Gastrocnemius medialis (tissue), 4 donors: ENCODE measurements at regions not wholly inside any gene's neighbourhood (a gene's known extent, or its start where the extent isn't known, plus 50 kb on each side); places are given as distances from the start of the nearest gene placed in this dataset.

Source experiments
- ATAC-seq, 2 donors: fragments of 150-250 bp; one replicate each; pipeline ENCODE4 v1.9.1; 2016
- DNase-seq, 2 donors: peaks; one replicate each; pipeline ENCODE4 v3.0.0-alpha.2; 2019
- H3K27ac ChIP-seq, 4 donors: fragments of 200-600 bp; sonication (generic); 1 replicate in 1 of 4; 2 replicates in 3 of 4; pipeline ENCODE4 v1.5.1; 2016 to 2018; ENCODE audit warnings: mild to moderate bottlenecking in 2 of 4, moderate library complexity in 1 of 4
- H3K27me3 ChIP-seq, 3 donors: fragments of 200-600 bp; sonication (generic) in 2 of 3; 1 replicate in 1 of 3; 2 replicates in 2 of 3; pipeline versions ENCODE4 v1.5.1 to v1.6.0; 2016 to 2019; ENCODE audit warnings: mild to moderate bottlenecking in 1 of 3, moderate library complexity in 1 of 3
- H3K36me3 ChIP-seq, 2 donors: fragments of 200-600 bp; sonication (generic) in 1 of 2; one replicate each; pipeline ENCODE4 v1.5.1; 2017 to 2018
- H3K4me1 ChIP-seq, 2 donors: fragments of 200-600 bp; sonication (generic) in 1 of 2; one replicate each; pipeline ENCODE4 v1.5.1; 2016 to 2017; ENCODE audit warnings: mild to moderate bottlenecking in 2 of 2
- H3K4me3 ChIP-seq, 4 donors: fragments of 200-600 bp; sonication (generic) in 3 of 4; 1 replicate in 1 of 4; 2 replicates in 3 of 4; pipeline ENCODE4 v1.5.1; 2016 to 2019; ENCODE audit warnings: mild to moderate bottlenecking in 2 of 4
- H3K9me3 ChIP-seq, 3 donors: fragments of 200-600 bp; sonication (generic) in 2 of 3; 1 replicate in 1 of 3; 2 replicates in 2 of 3; pipeline ENCODE4 v1.5.1; 2016 to 2019
- CTCF ChIP-seq, 5 experiments: fragments of 450-650 bp in 3 of 5; fragments of 200-600 bp in 2 of 5; sonication (generic) in 2 of 5; IDR thresholded peaks in 4 of 5; conservative IDR thresholded peaks in 1 of 5; 1 replicate in 4 of 5; 2 replicates in 1 of 5; pipeline ENCODE4 v1.5.1; 2016 to 2019; ENCODE audit warnings: antibody characterized with exemption in 5 of 5, mild to moderate bottlenecking in 3 of 5, moderate library complexity in 3 of 5
- POLR2A ChIP-seq, 2 donors: fragments of 450-650 bp; IDR thresholded peaks; one replicate each; pipeline ENCODE4 v1.6.1; 2017; ENCODE audit warnings: antibody characterized with exemption in 2 of 2, mild to moderate bottlenecking in 2 of 2, moderate library complexity in 2 of 2
- in situ Hi-C, 4 donors: fragments of 200-750 bp; cut with MboI; loops; one replicate each; pipeline versions ENCODE4 v1.15.0 to v1.8.0; 2017; ENCODE audit warnings: low sequenced_read_pairs in 4 of 4
- intact Hi-C: fragments of 100-400 bp; cut with DNase I; formaldehyde crosslinking; loops from one replicate; pipeline ENCODE4 v1.15.1; 2023; ENCODE audit warnings: low total_unique reads

DNA sequence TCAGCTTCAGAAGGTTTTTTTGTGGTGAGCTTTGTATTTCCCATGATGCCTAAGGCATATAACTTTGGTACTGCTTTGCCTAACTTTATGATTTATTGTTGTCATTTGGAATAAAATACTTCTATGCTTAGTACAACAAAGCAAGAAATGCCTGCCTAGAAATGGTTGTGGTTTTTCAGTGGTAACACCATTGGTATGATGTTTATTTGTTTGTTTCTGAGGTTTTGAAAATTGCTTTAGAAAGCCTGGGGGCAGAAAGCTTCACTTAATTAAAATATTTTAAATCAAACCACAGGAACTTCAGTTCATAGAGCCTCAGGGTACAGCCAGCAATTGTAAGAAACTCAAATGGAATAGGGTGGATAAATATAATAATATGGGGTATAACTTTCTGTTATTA lies 351.2 kb upstream of the MAP3K7 start:
- no peaks in the 10 kb centered on the region for H3K4me1 ChIP-seq
- no peaks in the 10 kb centered on the region for H3K9me3 ChIP-seq
- TF ChIP-seq CTCF (IDR thresholded peaks at IDR 0.05 in 4 of 5, conservative IDR thresholded peaks at IDR 0.05 in 1 of 5) = no peak
- TF ChIP-seq POLR2A (IDR thresholded peaks at IDR 0.05) = no peak
- no peak for DNase-seq
- H3K4me3 ChIP-seq = no peak overlapping the region
- no peaks in the 10 kb centered on the region for H3K36me3 ChIP-seq
- H3K27me3 ChIP-seq = no peaks in the 10 kb centered on the region
- ATAC-seq = no peak
- no peak overlapping the region for H3K27ac ChIP-seq
- in situ Hi-C loops (no loop called here), intact Hi-C loops (no loop called here)

GRCh38 chr6:90936286-90936685 lies 349.4 kb upstream of the MAP3K7 start:
- intact Hi-C loops (no loop called here), in situ Hi-C loops (no loop called here)
- no peak for TF ChIP-seq POLR2A (IDR thresholded peaks at IDR 0.05)
- no peak for TF ChIP-seq CTCF (IDR thresholded peaks at IDR 0.05 in 4 of 5, conservative IDR thresholded peaks at IDR 0.05 in 1 of 5)
- H3K4me1 ChIP-seq = no peaks in the 10 kb centered on the region
- H3K36me3 ChIP-seq = no peaks in the 10 kb centered on the region
- H3K4me3 ChIP-seq = no peak overlapping the region
- no peaks in the 10 kb centered on the region for H3K9me3 ChIP-seq
- no peak overlapping the region for H3K27ac ChIP-seq
- ATAC-seq (no peak), DNase-seq (no peak)
- no peaks in the 10 kb centered on the region for H3K27me3 ChIP-seq

DNA sequence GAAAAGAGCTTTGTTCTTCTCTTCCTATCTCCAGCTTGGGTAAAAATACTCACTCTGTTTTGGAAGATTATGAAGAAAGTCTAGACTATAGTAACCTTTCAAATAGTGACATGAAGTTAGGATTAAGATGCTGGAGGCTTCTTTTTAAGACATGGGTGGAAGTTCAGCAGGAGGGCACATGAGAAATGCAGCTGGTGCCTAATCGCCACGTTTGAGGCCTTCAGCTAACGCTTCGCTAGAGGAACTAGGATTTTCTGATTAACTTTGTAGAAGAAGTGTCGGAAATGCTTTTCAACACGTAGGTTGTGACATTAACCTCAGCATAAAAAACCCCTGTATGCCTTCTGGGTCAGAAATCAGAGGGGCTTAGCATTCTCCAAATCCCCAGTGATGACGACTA lies 348.1 kb upstream of the MAP3K7 start:
- ATAC-seq (no peak), DNase-seq (no peak)
- H3K4me1 ChIP-seq = no peaks in the 10 kb centered on the region
- no peaks in the 10 kb centered on the region for H3K36me3 ChIP-seq
- intact Hi-C loops = no loop called here
- no peaks in the 10 kb centered on the region for H3K9me3 ChIP-seq
- no peak overlapping the region for H3K4me3 ChIP-seq
- no peaks in the 10 kb centered on the region for H3K27me3 ChIP-seq
- TF ChIP-seq POLR2A (IDR thresholded peaks at IDR 0.05) (no peak), CTCF (IDR thresholded peaks at IDR 0.05 in 4 of 5, conservative IDR thresholded peaks at IDR 0.05 in 1 of 5) (no peak)
- no peak overlapping the region for H3K27ac ChIP-seq
- in situ Hi-C loops = no loop called here

- no peak overlapping the region for H3K4me3 ChIP-seq
- no peaks in the 10 kb centered on the region for H3K27me3 ChIP-seq
- in situ Hi-C loops (no loop called here), intact Hi-C loops (no loop called here)
- ATAC-seq (no peak), DNase-seq (no peak)
- H3K36me3 ChIP-seq = no peaks in the 10 kb centered on the region
- H3K9me3 ChIP-seq = no peaks in the 10 kb centered on the region
- H3K4me1 ChIP-seq = no peaks in the 10 kb centered on the region
- TF ChIP-seq CTCF (IDR thresholded peaks at IDR 0.05 in 4 of 5, conservative IDR thresholded peaks at IDR 0.05 in 1 of 5) (no peak), POLR2A (IDR thresholded peaks at IDR 0.05) (no peak)
- no peak overlapping the region for H3K27ac ChIP-seq
These were observed 347.2 kb upstream of the MAP3K7 start for GRCh38 chr6:90934081-90934480.

- in situ Hi-C loops = no loop called here
- no peak overlapping the region for H3K27ac ChIP-seq
- no peak overlapping the region for H3K4me3 ChIP-seq
- ATAC-seq (no peak), DNase-seq (no peak)
- H3K27me3 ChIP-seq = no peaks in the 10 kb centered on the region
- no peaks in the 10 kb centered on the region for H3K36me3 ChIP-seq
- H3K9me3 ChIP-seq = no peaks in the 10 kb centered on the region
- no peaks in the 10 kb centered on the region for H3K4me1 ChIP-seq
- TF ChIP-seq CTCF (IDR thresholded peaks at IDR 0.05 in 4 of 5, conservative IDR thresholded peaks at IDR 0.05 in 1 of 5) (no peak), POLR2A (IDR thresholded peaks at IDR 0.05) (no peak)
- intact Hi-C loops = no loop called here
These were observed 345.5 kb upstream of the MAP3K7 start for GRCh38 chr6:90932351-90932750.
